Inflammatory macrophage (primary cell): ENCODE measurements at regions not wholly inside any gene's neighbourhood (a gene's known extent, or its start where the extent isn't known, plus 50 kb on each side); places are given as distances from the start of the nearest gene placed in this dataset.
"Not testable (repeated sequence)": the region's sequence is repeated elsewhere in the genome, so short reads cannot be mapped to it uniquely, and the experiment has no call there.

Experiments used
- DNase-seq, 2 donors: peaks; one replicate each; pipeline ENCODE4 v3.0.0-alpha.2; 2020 to 2022

- no peak for DNase-seq
These were observed 51.8 kb upstream of the PMAIP1 start for GRCh38 chr18:59848002-59848401.

- DNase-seq, result not testable (repeated sequence)
These were observed 52.3 kb upstream of the PMAIP1 start for GRCh38 chr18:59847491-59847846.

GRCh38 chr18:59846814-59847490 lies 52.8 kb upstream of the PMAIP1 start:
- no peak for DNase-seq

GRCh38 chr18:59842947-59843346 lies 56.8 kb upstream of the PMAIP1 start:
- DNase-seq, result no peak

- DNase-seq, result no peak
These were observed 59.7 kb upstream of the PMAIP1 start for GRCh38 chr18:59839931-59840685.

GRCh38 chr18:59839246-59839645 lies 60.5 kb upstream of the PMAIP1 start:
- DNase-seq, result no peak

GRCh38 chr18:59837586-59837985 lies 62.2 kb upstream of the PMAIP1 start:
- DNase-seq, result peak; percentile 76 to 82

GRCh38 chr18:59835605-59836379 lies 64.0 kb upstream of the PMAIP1 start:
- DNase-seq, result no peak

- no peak for DNase-seq
These were observed 65.5 kb upstream of the PMAIP1 start for GRCh38 chr18:59834267-59834666.

GRCh38 chr18:59833785-59834184 lies 66.0 kb upstream of the PMAIP1 start:
- DNase-seq, result no peak

GRCh38 chr18:59823596-59824195 lies 76.1 kb upstream of the PMAIP1 start:
- DNase-seq, result peak; percentile 18 to 38

GRCh38 chr18:59822612-59823550 lies 76.9 kb upstream of the PMAIP1 start:
- no peak for DNase-seq

- DNase-seq, result no peak
These were observed 77.8 kb upstream of the PMAIP1 start for GRCh38 chr18:59821983-59822382.

- no peak for DNase-seq
These were observed 79.1 kb upstream of the PMAIP1 start for GRCh38 chr18:59820663-59821062.

GRCh38 chr18:59818769-59819168 lies 81.0 kb upstream of the PMAIP1 start:
- no peak for DNase-seq

- DNase-seq, result no peak
These were observed 84.9 kb upstream of the PMAIP1 start for GRCh38 chr18:59814891-59815290.

- no peak for DNase-seq
These were observed 85.9 kb upstream of the PMAIP1 start for GRCh38 chr18:59813942-59814341.

- no peak for DNase-seq
These were observed 88.9 kb upstream of the PMAIP1 start for GRCh38 chr18:59810735-59811520.

GRCh38 chr18:59810183-59810582 lies 89.6 kb upstream of the PMAIP1 start:
- DNase-seq, result no peak

- no peak for DNase-seq
These were observed 97.8 kb upstream of the PMAIP1 start for GRCh38 chr18:59802031-59802430.

- DNase-seq, result no peak
These were observed 98.2 kb upstream of the PMAIP1 start for GRCh38 chr18:59801576-59801975.
